Hepatocyte (in vitro differentiated cells): ENCODE measurements at regions not wholly inside any gene's neighbourhood (a gene's known extent, or its start where the extent isn't known, plus 50 kb on each side); places are given as distances from the start of the nearest gene placed in this dataset.

Source experiments
- DNase-seq: peaks from one replicate; pipeline ENCODE4 v3.0.0-alpha.2; 2016; ENCODE audit warnings: low spot score
- H2AFZ ChIP-seq: fragments of 200-600 bp; sonication (generic); 2 replicates; pipeline ENCODE4 v1.6.0; 2016; ENCODE audit warnings: antibody characterized with exemption, mild to moderate bottlenecking
- H3K27ac ChIP-seq: fragments of 200-600 bp; sonication (generic); 2 replicates; pipeline ENCODE4 v1.5.1; 2016; ENCODE audit warnings: mild to moderate bottlenecking
- H3K27me3 ChIP-seq: fragments of 200-600 bp; sonication (generic); 2 replicates; pipeline ENCODE4 v1.6.1; 2016
- H3K36me3 ChIP-seq: fragments of 200-600 bp; sonication (generic); replicated peaks from 2 replicates; pipeline ENCODE4 v1.5.1; 2016; ENCODE audit warnings: low read depth; ENCODE audit not compliant: insufficient read depth
- H3K4me1 ChIP-seq: fragments of 200-600 bp; sonication (generic); 2 replicates; pipeline ENCODE4 v1.5.1; 2016; ENCODE audit warnings: mild to moderate bottlenecking, moderate library complexity; ENCODE audit not compliant: insufficient read depth
- H3K4me2 ChIP-seq: fragments of 200-600 bp; sonication (generic); 2 replicates; pipeline ENCODE4 v1.6.0; 2016
- H3K4me3 ChIP-seq: fragments of 200-600 bp; sonication (generic); 2 replicates; pipeline ENCODE4 v1.5.1; 2016; ENCODE audit warnings: mild to moderate bottlenecking
- H3K79me2 ChIP-seq: fragments of 200-600 bp; sonication (generic); 2 replicates; pipeline ENCODE4 v1.6.0; 2017; ENCODE audit warnings: mild to moderate bottlenecking
- H3K9me2 ChIP-seq: fragments of 200-600 bp; sonication (generic); replicated peaks from 2 replicates; pipeline ENCODE4 v1.6.0; 2017; ENCODE audit warnings: mild to moderate bottlenecking; ENCODE audit not compliant: insufficient read depth
- H3K9me3 ChIP-seq: fragments of 200-600 bp; sonication (generic); 2 replicates; pipeline ENCODE4 v1.5.1; 2016; ENCODE audit warnings: low read depth, mild to moderate bottlenecking
- H4K20me1 ChIP-seq: fragments of 200-600 bp; sonication (generic); 2 replicates; pipeline ENCODE4 v1.6.0; 2016; ENCODE audit warnings: mild to moderate bottlenecking; ENCODE audit not compliant: insufficient read depth, poor library complexity, severe bottlenecking
- EZH2 ChIP-seq: fragments of 200-600 bp; sonication (generic); IDR thresholded peaks from 2 replicates; pipeline ENCODE4 v1.6.1; 2016; ENCODE audit warnings: antibody characterized with exemption, mild to moderate bottlenecking, borderline replicate concordance
- EZH2phosphoT487 ChIP-seq: fragments of 200-600 bp; sonication (generic); IDR thresholded peaks from one replicate; pipeline ENCODE4 v1.6.1; 2018; ENCODE audit warnings: antibody characterized with exemption, mild to moderate bottlenecking, low read depth, moderate library complexity; ENCODE audit not compliant: unreplicated experiment, severe bottlenecking
- WGBS: methylation state at CpG from one replicate; pipeline ENCODE4 v1.1.6; 2016; ENCODE audit warnings: low lambda C conversion rate; ENCODE audit errors: missing lambda C conversion rate; 5-methylcytosine and 5-hydroxymethylcytosine counted together
- TF ChIP-seq, protein P1 (sequence below): fragments of 200-600 bp; sonication (generic); IDR thresholded peaks from 2 replicates; pipeline ENCODE4 v1.5.1; 2016; ENCODE audit warnings: antibody characterized with exemption, mild to moderate bottlenecking; ENCODE audit not compliant: poor library complexity

DNA sequence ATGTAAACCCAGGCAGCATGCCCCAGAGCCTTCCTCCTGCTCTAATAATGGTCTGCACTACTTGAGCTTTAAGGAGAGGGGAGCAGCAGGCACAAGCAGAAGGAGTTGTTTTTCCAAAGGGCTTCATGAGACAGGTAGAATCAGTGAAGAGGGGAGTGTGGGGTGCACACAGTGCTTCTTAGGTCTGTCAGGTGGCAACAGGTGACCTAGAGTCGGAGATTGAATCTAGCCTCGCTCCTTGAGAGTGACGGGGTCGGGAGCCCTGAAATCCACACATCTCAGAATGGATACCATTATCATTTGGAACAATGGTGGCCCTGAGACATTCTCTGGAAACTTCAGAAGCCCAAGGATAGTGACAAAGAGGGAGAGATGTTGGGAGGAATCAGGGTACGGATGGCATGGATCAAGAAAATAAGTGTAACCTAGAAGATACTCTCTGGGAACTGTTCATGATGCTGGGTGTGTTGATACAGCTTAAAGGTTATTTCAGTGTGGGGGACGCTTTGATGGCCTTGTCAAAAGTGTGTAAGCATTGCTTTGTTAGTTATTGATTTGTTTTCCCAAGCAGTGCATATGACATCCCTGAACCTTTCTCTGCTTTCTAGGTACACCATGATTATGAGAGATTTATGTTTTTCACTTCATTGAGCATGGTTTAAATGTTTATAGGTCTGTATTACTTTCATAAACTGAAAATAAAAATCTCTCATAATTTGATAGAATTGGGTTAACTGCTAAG, 77.8 kb upstream of the L3MBTL3 start:
- H3K36me3 ChIP-seq = no peaks in the 10 kb centered on the region

DNA sequence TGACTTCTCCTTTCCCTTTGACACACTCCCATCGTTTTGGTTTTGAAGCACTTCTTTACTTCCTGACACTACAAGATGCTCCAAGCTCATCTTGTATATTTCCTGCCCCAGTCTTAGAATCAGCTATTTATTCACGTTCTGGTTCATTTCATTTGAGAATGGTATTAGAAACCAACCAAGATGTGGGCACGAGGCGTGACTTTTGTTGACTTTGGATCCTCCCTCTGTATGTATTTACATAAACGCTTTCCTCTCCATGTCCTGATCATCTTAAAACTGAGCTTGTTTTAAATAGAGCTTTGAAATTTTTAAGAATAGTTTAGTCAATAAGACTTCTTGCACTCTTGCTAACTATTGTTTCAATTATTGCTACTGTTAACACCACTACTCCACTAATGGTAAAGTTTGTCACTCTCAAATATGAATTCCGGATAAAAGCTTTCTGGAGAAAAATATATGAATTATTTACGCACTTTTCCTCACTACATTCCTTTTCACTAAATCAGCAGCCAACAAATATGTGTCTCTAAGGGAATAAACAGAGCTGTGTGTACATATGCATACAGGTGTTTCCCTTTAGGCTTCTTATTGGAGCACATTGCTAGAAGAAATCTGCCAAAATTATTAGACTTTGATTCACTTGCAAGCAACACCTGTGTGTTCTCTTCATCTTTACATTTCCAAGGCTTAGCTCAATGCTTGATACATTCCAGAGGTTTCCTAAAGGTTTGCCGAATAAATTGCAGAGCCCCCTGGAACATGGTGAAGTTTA, 77.3 kb upstream of the TMEM244 start:
- DNase-seq = no peak
- H2AFZ ChIP-seq = no peak overlapping the region
- no peaks in the 10 kb centered on the region for H3K9me2 ChIP-seq
- H3K27me3 ChIP-seq = no peaks in the 10 kb centered on the region
- H3K79me2 ChIP-seq = no peaks in the 10 kb centered on the region
- no peaks in the 10 kb centered on the region for H3K36me3 ChIP-seq
- TF ChIP-seq, protein P1, sequence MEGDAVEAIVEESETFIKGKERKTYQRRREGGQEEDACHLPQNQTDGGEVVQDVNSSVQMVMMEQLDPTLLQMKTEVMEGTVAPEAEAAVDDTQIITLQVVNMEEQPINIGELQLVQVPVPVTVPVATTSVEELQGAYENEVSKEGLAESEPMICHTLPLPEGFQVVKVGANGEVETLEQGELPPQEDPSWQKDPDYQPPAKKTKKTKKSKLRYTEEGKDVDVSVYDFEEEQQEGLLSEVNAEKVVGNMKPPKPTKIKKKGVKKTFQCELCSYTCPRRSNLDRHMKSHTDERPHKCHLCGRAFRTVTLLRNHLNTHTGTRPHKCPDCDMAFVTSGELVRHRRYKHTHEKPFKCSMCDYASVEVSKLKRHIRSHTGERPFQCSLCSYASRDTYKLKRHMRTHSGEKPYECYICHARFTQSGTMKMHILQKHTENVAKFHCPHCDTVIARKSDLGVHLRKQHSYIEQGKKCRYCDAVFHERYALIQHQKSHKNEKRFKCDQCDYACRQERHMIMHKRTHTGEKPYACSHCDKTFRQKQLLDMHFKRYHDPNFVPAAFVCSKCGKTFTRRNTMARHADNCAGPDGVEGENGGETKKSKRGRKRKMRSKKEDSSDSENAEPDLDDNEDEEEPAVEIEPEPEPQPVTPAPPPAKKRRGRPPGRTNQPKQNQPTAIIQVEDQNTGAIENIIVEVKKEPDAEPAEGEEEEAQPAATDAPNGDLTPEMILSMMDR = no peak
- TF ChIP-seq EZH2 (no peak), EZH2phosphoT487 (no peak)
- 92% methylated on average over 8 of the region's 8 CpGs for WGBS
- H3K4me1 ChIP-seq = no peaks in the 10 kb centered on the region
- no peaks in the 10 kb centered on the region for H3K9me3 ChIP-seq
- no peak overlapping the region for H3K4me3 ChIP-seq
- H4K20me1 ChIP-seq = no peaks in the 10 kb centered on the region
- H3K4me2 ChIP-seq = no peak overlapping the region
- no peak overlapping the region for H3K27ac ChIP-seq

More for the DNA sequence above, 77.8 kb upstream of the L3MBTL3 start:
- Histone ChIP-seq H3K27me3 (no peaks in the 10 kb centered on the region), H3K4me3 (no peak overlapping the region), H3K9me3 (no peaks in the 10 kb centered on the region), H3K4me1 (no peaks in the 10 kb centered on the region), H4K20me1 (no peaks in the 10 kb centered on the region), H2AFZ (no peak overlapping the region), H3K79me2 (no peaks in the 10 kb centered on the region), H3K4me2 (no peak overlapping the region), H3K9me2 (no peaks in the 10 kb centered on the region), H3K27ac (no peak overlapping the region)
- DNase-seq = no peak
- 90% methylated on average over 6 of the region's 6 CpGs for WGBS
- TF ChIP-seq, protein P1 = no peak
- TF ChIP-seq EZH2phosphoT487 (no peak), EZH2 (no peak)

DNA sequence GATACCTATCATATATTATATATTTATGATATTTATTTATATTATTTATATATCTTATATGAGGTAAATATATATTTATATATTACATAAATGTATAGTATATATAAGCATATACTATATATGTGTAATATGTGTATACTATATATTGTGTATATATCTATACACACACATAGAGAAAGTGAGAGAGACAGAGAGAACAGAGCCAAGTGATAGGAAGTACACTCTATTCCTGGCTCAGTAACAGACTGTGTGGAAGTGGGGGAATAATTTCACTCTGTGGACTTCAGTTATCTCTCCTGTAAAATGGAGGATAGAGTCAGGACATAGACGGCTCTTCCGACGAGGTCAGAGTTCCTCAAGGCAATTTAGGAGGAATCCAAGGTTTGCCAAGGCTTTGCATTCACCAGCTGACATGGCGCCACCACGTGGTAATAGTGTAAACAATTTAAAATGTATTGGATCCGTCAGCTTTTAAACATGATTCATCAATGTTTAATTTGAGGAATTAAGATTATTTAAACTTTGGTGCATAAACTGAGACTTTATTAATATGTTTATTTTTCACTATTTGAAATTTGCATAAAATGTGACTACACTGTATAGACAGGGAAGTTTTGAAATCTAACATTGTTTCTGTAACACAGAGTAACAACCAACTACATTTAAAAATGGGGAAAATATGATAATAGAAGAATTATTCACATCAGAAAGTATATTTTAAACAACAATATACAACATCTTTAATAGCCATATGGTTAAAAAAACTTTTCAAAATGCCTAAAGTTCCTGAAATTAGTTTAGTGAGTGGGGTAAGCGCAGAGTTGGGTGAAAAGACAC, 75.4 kb upstream of the TMEM244 start:
- Histone ChIP-seq H3K9me3 (no peaks in the 10 kb centered on the region), H3K36me3 (no peaks in the 10 kb centered on the region), H3K4me2 (peak overlapping the region; percentile 50), H3K27me3 (no peaks in the 10 kb centered on the region), H3K4me3 (no peak overlapping the region), H4K20me1 (no peaks in the 10 kb centered on the region), H3K27ac (no peak overlapping the region), H2AFZ (peak overlapping the region; percentile 21), H3K9me2 (no peaks in the 10 kb centered on the region), H3K4me1 (no peaks in the 10 kb centered on the region), H3K79me2 (no peaks in the 10 kb centered on the region)
- DNase-seq = peak; percentile 71
- WGBS = 20% methylated on average over 7 of the region's 7 CpGs
- TF ChIP-seq EZH2phosphoT487 = no peak
- TF ChIP-seq, protein P1 = peak; percentile 66
